ENCODE measurements at regions not wholly inside any gene's neighbourhood (a gene's known extent, or its start where the extent isn't known, plus 50 kb on each side); places are given as distances from the start of the nearest gene placed in this dataset.

GRCh38 chr14:85315290-85315689, 214.7 kb upstream of the FLRT2 start:
- no peak overlapping the region for H3K4me3 ChIP-seq (replicated peaks in 1 of 3; ENCODE audit: insufficient read depth in 1 of 3, low read depth in 1 of 3, low read length in 3 of 3)
- ChIA-PET CTCF (interaction anchor here (2.3 kb wide), 1 partner anchor 11 kb away, joined by 5 read pairs; no protein-coding TSS in a partner anchor), POLR2A (no interaction called here)
- dilution Hi-C loops (cut with MboI; ENCODE audit: extremely low pct_ligation_motif_present, low sequenced_read_pairs), result no loop called here
- intact Hi-C loops (cut with micrococcal nuclease), result no loop called here
- FAIRE-seq, result no peak
- no peak overlapping the region for H3K9ac ChIP-seq (replicated peaks; ENCODE audit: extremely low read depth, insufficient read depth, low read length)
- DNase-seq (ENCODE audit: low read depth, low spot score), result no peak
- no peak overlapping the region for H3K4me2 ChIP-seq (ENCODE audit: insufficient read depth, low read length)
- no peaks in the 10 kb centered on the region for H3K27me3 ChIP-seq (ENCODE audit: control insufficient read depth in 2 of 2, insufficient read depth in 2 of 2, low read length in 2 of 2)
- H3K79me2 ChIP-seq (ENCODE audit: control insufficient read depth, insufficient read depth, low read length), result no peaks in the 10 kb centered on the region
- H4K20me1 ChIP-seq (replicated peaks; ENCODE audit: control insufficient read depth, extremely low read depth, insufficient read depth, low read length), result no peaks in the 10 kb centered on the region
- H3K9me1 ChIP-seq (replicated peaks; ENCODE audit: control insufficient read depth, extremely low read depth, insufficient read depth, low read length), result no peaks in the 10 kb centered on the region
- peaks cover 27% of the 10 kb centered on the region for H3K4me1 ChIP-seq (ENCODE audit: control insufficient read depth, extremely low read depth, insufficient read depth, low read length)
- TF ChIP-seq JUN (IDR thresholded peaks at IDR 0.05; ENCODE audit: borderline replicate concordance, insufficient read depth, insufficient read length, low read depth) (no peak), FOS (IDR thresholded peaks at IDR 0.05; ENCODE audit: borderline replicate concordance, insufficient read depth, low read length) (no peak), POLR2AphosphoS5 (IDR thresholded peaks at IDR 0.05; ENCODE audit: insufficient read depth, low read depth, low read length) (no peak), CTCF (IDR thresholded peaks at IDR 0.05; ENCODE audit: extremely low read depth in 1 of 2, insufficient read depth in 1 of 2, low read depth in 1 of 2, low read length in 2 of 2) (no peak), EZH2 (IDR thresholded peaks at IDR 0.05; ENCODE audit: borderline replicate concordance, low read depth, low read length, severe bottlenecking) (no peak), GATA2 (IDR thresholded peaks at IDR 0.05; ENCODE audit: insufficient read depth, insufficient read length, low read depth, low read length) (no peak), MYC (IDR thresholded peaks at IDR 0.05; ENCODE audit: low read depth, low read length) (no peak), POLR2A (IDR thresholded peaks at IDR 0.05; ENCODE audit: low read depth, low read length) (no peak), MAX (IDR thresholded peaks at IDR 0.05; ENCODE audit: insufficient read depth, insufficient read length) (no peak)
- H3K27ac ChIP-seq (ENCODE audit: insufficient read depth, low read depth, low read length), result no peak overlapping the region
- no peaks in the 10 kb centered on the region for H3K36me3 ChIP-seq (ENCODE audit: control insufficient read depth in 2 of 2, extremely low read depth in 1 of 2, insufficient read depth in 2 of 2, low read length in 2 of 2)
- no peak overlapping the region for H2AFZ ChIP-seq (ENCODE audit: low read depth, low read length)
- BruUV-seq (replicated peaks), result no TSS peak
- no peaks in the 10 kb centered on the region for H3K9me3 ChIP-seq (replicated peaks; ENCODE audit: control insufficient read depth, insufficient read depth, low read length)
